H1 (cell line): ENCODE measurements at regions not wholly inside any gene's neighbourhood (a gene's known extent, or its start where the extent isn't known, plus 50 kb on each side); places are given as distances from the start of the nearest gene placed in this dataset.

Experiments
- CTCF ChIA-PET: fragments of 300-600 bp; sonication (Branson Sonifier 250); formaldehyde crosslinking; loops from one replicate; lab custom pipeline; 2021; ENCODE audit not compliant: partially characterized antibody; lab: Charles Lee
- POLR2A ChIA-PET: fragments of 300-600 bp; sonication (Branson Sonifier 250); formaldehyde crosslinking; loops from one replicate; lab custom pipeline; 2021; ENCODE audit warnings: inconsistent platforms; ENCODE audit not compliant: partially characterized antibody; lab: Charles Lee
- DNase-seq, 2 experiments: peaks; one replicate each; pipeline versions ENCODE4 v3.0.0 to v3.0.0-alpha.2; 2010 to 2022; ENCODE audit warnings: low spot score in 2 of 2, low read depth in 1 of 2, mixed read lengths in 1 of 2
- FAIRE-seq: peaks from 2 replicates; lab custom pipeline; 2011; peaks lifted over from hg19 to GRCh38; lab: Jason Lieb, UNC
- H2AFZ ChIP-seq: 2 replicates; pipeline ENCODE4 v1.8.1; 2012; ENCODE audit warnings: low read length, inconsistent platforms
- H2AK5ac ChIP-seq: 2 replicates; pipeline ENCODE4 v1.6.1; 2013; ENCODE audit warnings: low read depth, low read length
- H2BK120ac ChIP-seq: replicated peaks from 2 replicates; pipeline ENCODE3; 2013; ENCODE audit warnings: low read depth, low read length, inconsistent platforms
- H2BK12ac ChIP-seq: 2 replicates; pipeline ENCODE4 v1.6.1; 2013; ENCODE audit warnings: low read depth, low read length
- H2BK15ac ChIP-seq: 2 replicates; pipeline ENCODE4 v1.6.1; 2013; ENCODE audit warnings: low read length
- H2BK20ac ChIP-seq: 2 replicates; pipeline ENCODE4 v1.6.1; 2013; ENCODE audit warnings: low read length
- H2BK5ac ChIP-seq: 2 replicates; pipeline ENCODE4 v1.6.1; 2013; ENCODE audit warnings: low read depth, low read length
- H3K14ac ChIP-seq: 2 replicates; pipeline ENCODE4 v1.6.1; 2013; ENCODE audit warnings: inconsistent platforms; ENCODE audit not compliant: insufficient read length
- H3K18ac ChIP-seq: 2 replicates; pipeline ENCODE4 v1.6.1; 2013; ENCODE audit warnings: low read length; ENCODE audit errors: extremely low read depth
- H3K23ac ChIP-seq: 2 replicates; pipeline ENCODE4 v1.6.1; 2013; ENCODE audit warnings: inconsistent platforms; ENCODE audit not compliant: insufficient read length
- H3K23me2 ChIP-seq: 2 replicates; pipeline ENCODE4 v1.6.1; 2013; ENCODE audit warnings: low read depth, low read length
- H3K27ac ChIP-seq: 2 replicates; pipeline ENCODE4 v1.6.1; 2011; ENCODE audit warnings: low read depth, low read length, inconsistent platforms
- H3K27me3 ChIP-seq, 4 experiments: replicated peaks in 1 of 4; 1 replicate in 1 of 4; 2 replicates in 3 of 4; pipeline versions ENCODE4 v1.6.1 to v1.8.1; 2011 to 2013; ENCODE audit warnings: low read length in 3 of 4, mild to moderate bottlenecking in 3 of 4, inconsistent platforms in 2 of 4, mixed read lengths in 2 of 4, moderate library complexity in 1 of 4; ENCODE audit not compliant: control insufficient read depth in 3 of 4, insufficient read depth in 3 of 4; ENCODE audit errors: extremely low read depth in 1 of 4
- H3K36me3 ChIP-seq, 4 experiments: 2 replicates each; pipeline versions ENCODE4 v1.6.1 to v1.8.1; 2011 to 2013; ENCODE audit warnings: mild to moderate bottlenecking in 4 of 4, low read length in 3 of 4, moderate library complexity in 2 of 4, control low read depth in 1 of 4, inconsistent platforms in 1 of 4; ENCODE audit not compliant: insufficient read depth in 4 of 4, control insufficient read depth in 2 of 4
- H3K4ac ChIP-seq: replicated peaks from 2 replicates; pipeline ENCODE3; 2013; ENCODE audit warnings: low read length, low read depth, mixed read lengths, inconsistent platforms; ENCODE audit not compliant: insufficient read length
- H3K4me1 ChIP-seq, 4 experiments: replicated peaks in 1 of 4; 1 replicate in 1 of 4; 2 replicates in 3 of 4; pipeline versions ENCODE4 v1.6.1 to v1.8.1; 2011 to 2013; ENCODE audit warnings: low read length in 3 of 4, inconsistent platforms in 2 of 4, mixed read lengths in 1 of 4; ENCODE audit not compliant: insufficient read depth in 4 of 4, control insufficient read depth in 3 of 4
- H3K4me2 ChIP-seq, 2 experiments: 2 replicates each; pipeline versions ENCODE4 v1.6.1 to v1.8.1; 2011 to 2013; ENCODE audit warnings: low read depth in 2 of 2, low read length in 2 of 2, control low read depth in 1 of 2, inconsistent platforms in 1 of 2, mild to moderate bottlenecking in 1 of 2; ENCODE audit not compliant: insufficient read depth in 1 of 2
- H3K4me3 ChIP-seq, 4 experiments: fragments of 200-600, 300-600 bp in 1 of 4; sonication (generic), shearing (Covaris generic), sonication (Bioruptor Twin) in 1 of 4; 2 replicates each; pipeline versions ENCODE4 v1.5.1 to v1.8.1; 2011 to 2016; ENCODE audit warnings: low read length in 4 of 4, low read depth in 3 of 4, control low read depth in 2 of 4, inconsistent platforms in 2 of 4, mild to moderate bottlenecking in 2 of 4, mixed read lengths in 1 of 4, moderate library complexity in 1 of 4; ENCODE audit not compliant: insufficient read depth in 2 of 4; ENCODE audit errors: extremely low read depth in 1 of 4
- H3K56ac ChIP-seq: replicated peaks from 2 replicates; pipeline ENCODE3; 2013; ENCODE audit warnings: low read depth, mild to moderate bottlenecking, mixed read lengths, low read length, inconsistent platforms; ENCODE audit not compliant: insufficient read length
- H3K79me1 ChIP-seq: 2 replicates; pipeline ENCODE4 v1.6.1; 2013; ENCODE audit warnings: low read depth, low read length, control low read depth
- H3K79me2 ChIP-seq, 2 experiments: 2 replicates each; pipeline versions ENCODE4 v1.6.1 to v1.8.1; 2012 to 2013; ENCODE audit warnings: low read length in 2 of 2, mild to moderate bottlenecking in 2 of 2, inconsistent platforms in 1 of 2; ENCODE audit not compliant: insufficient read depth in 2 of 2, control insufficient read depth in 1 of 2
- H3K9ac ChIP-seq, 4 experiments: replicated peaks in 1 of 4; 1 replicate in 1 of 4; 2 replicates in 3 of 4; pipeline versions ENCODE4 v1.6.1 to v1.8.1; 2011 to 2013; ENCODE audit warnings: low read depth in 3 of 4, low read length in 3 of 4, control low read depth in 2 of 4, mild to moderate bottlenecking in 2 of 4, moderate library complexity in 2 of 4, inconsistent platforms in 1 of 4; ENCODE audit errors: extremely low read depth in 1 of 4
- H3K9me3 ChIP-seq, 2 experiments: 2 replicates each; pipeline versions ENCODE4 v1.6.1 to v1.8.1; 2012 to 2013; ENCODE audit warnings: mild to moderate bottlenecking in 2 of 2, moderate library complexity in 2 of 2, control low read depth in 1 of 2, inconsistent platforms in 1 of 2, low read depth in 1 of 2, low read length in 1 of 2, mixed read lengths in 1 of 2; ENCODE audit not compliant: insufficient read depth in 2 of 2
- H4K20me1 ChIP-seq, 2 experiments: replicated peaks in 1 of 2; 2 replicates each; pipeline versions ENCODE3 to v1.8.1; 2011 to 2013; ENCODE audit warnings: inconsistent platforms in 2 of 2, low read length in 2 of 2, mild to moderate bottlenecking in 1 of 2; ENCODE audit not compliant: insufficient read depth in 2 of 2, control insufficient read depth in 1 of 2
- H4K5ac ChIP-seq: 2 replicates; pipeline ENCODE4 v1.6.1; 2013; ENCODE audit warnings: low read length, low read depth, mixed read lengths, inconsistent platforms; ENCODE audit not compliant: insufficient read length
- H4K8ac ChIP-seq: 2 replicates; pipeline ENCODE4 v1.8.0; 2013; ENCODE audit warnings: mild to moderate bottlenecking, moderate library complexity, low read length, inconsistent platforms; ENCODE audit not compliant: insufficient read depth; ENCODE audit errors: extremely low read depth
- H4K91ac ChIP-seq: replicated peaks from 2 replicates; pipeline ENCODE3; 2013; ENCODE audit warnings: low read length, mixed read lengths, inconsistent platforms; ENCODE audit not compliant: insufficient read length
- ASH2L ChIP-seq: fragments of 200-600, 300-600 bp; sonication (generic); IDR thresholded peaks from one replicate; pipeline ENCODE4 v1.7.1; 2017; ENCODE audit warnings: low read length
- BRCA1 ChIP-seq: IDR thresholded peaks from 2 replicates; pipeline ENCODE4 v1.6.1; 2012; ENCODE audit warnings: low read depth, low read length, improper control_type of control experiment
- CHD2 ChIP-seq: IDR thresholded peaks from 2 replicates; pipeline ENCODE4 v1.6.1; 2012; ENCODE audit warnings: low read length, improper control_type of control experiment
- CTCF ChIP-seq, 3 experiments: IDR thresholded peaks; 1 replicate in 2 of 3; 2 replicates in 1 of 3; pipeline versions ENCODE4 v1.5.1 to v1.6.1; 2011; ENCODE audit warnings: low read length in 3 of 3, mild to moderate bottlenecking in 3 of 3, inconsistent platforms in 2 of 3, low read depth in 1 of 3, moderate library complexity in 1 of 3; ENCODE audit not compliant: insufficient read depth in 1 of 3; ENCODE audit errors: control extremely low read depth in 1 of 3
- POU5F1 ChIP-seq: IDR thresholded peaks from 2 replicates; pipeline ENCODE4 v1.6.1; 2011; ENCODE audit warnings: low read depth, mild to moderate bottlenecking, low read length, moderate library complexity
- TAF7 ChIP-seq: optimal IDR thresholded peaks from 2 replicates; pipeline ENCODE3; 2011; ENCODE audit warnings: low read depth, mild to moderate bottlenecking, inconsistent platforms, low read length, moderate library complexity, borderline replicate concordance
- YY1 ChIP-seq: IDR thresholded peaks from 2 replicates; pipeline ENCODE4 v1.6.1; 2011; ENCODE audit warnings: low read depth, mild to moderate bottlenecking, low read length
- WGBS, 2 experiments: shearing (Covaris generic) in 1 of 2; methylation state at CpG; one replicate each; pipeline versions ENCODE4 v1.1.6 to v1.1.7; 2013 to 2015; ENCODE audit warnings: low lambda C conversion rate in 2 of 2, mixed read lengths in 2 of 2, inconsistent platforms in 1 of 2, low coverage in 1 of 2, missing lambda C conversion rate in 1 of 2; ENCODE audit not compliant: insufficient replicate concordance in 2 of 2, insufficient coverage in 1 of 2, insufficient read length in 1 of 2; ENCODE audit errors: extremely low coverage in 1 of 2, missing lambda C conversion rate in 1 of 2; 5-methylcytosine and 5-hydroxymethylcytosine counted together
- TF ChIP-seq, protein P1 (sequence below): IDR thresholded peaks from 2 replicates; pipeline ENCODE4 v1.6.1; 2012; ENCODE audit warnings: inconsistent platforms
- TF ChIP-seq, protein P2 (sequence below): IDR thresholded peaks from 2 replicates; pipeline ENCODE4 v1.6.1; 2012; ENCODE audit warnings: low read length, inconsistent platforms

DNA sequence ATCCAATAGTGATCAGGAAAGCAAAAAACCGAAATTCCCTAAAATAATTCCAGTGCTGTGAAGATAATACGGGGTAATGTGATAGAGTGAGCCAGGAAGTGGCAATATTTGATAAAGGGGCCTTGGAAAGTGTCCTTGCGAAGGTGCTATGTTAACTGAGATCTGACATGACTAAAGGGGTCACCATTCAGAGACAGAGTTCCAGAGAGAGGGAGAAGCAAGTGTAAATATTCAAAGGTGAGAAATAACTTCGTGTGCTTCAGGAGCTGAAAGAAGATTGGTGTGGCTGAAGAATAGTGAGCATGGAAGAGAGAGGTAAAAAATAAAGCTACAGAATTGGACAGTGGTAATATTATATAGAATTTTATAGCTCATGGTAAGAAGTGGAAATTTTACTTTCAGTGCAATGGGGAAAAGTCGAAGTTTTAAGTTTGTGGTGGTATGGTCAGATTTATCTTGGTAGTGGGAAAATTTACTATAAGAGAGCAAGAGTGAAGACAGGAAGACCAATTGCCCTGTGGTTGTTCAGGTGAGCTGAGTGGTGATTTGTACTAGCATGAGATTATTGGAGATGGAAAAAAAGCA lies 164.5 kb downstream of the JRKL start:
- Histone ChIP-seq H4K91ac (no peak overlapping the region), H3K18ac (no peak overlapping the region), H3K79me1 (no peaks in the 10 kb centered on the region), H3K36me3 (no peaks in the 10 kb centered on the region), H2BK5ac (no peak overlapping the region), H3K27me3 (no peaks in the 10 kb centered on the region), H2BK20ac (no peak overlapping the region), H3K4ac (no peak overlapping the region), H3K56ac (no peak overlapping the region), H3K9ac (no peak overlapping the region), H4K5ac (no peak overlapping the region), H3K14ac (no peak overlapping the region), H3K9me3 (peaks cover 0 to 4% of the 10 kb centered on the region in 2 experiments; a peak in 1 of 4 replicates), H2BK15ac (no peak overlapping the region), H2AK5ac (no peak overlapping the region), H3K23ac (no peak overlapping the region), H2BK120ac (no peak overlapping the region), H2AFZ (no peak overlapping the region), H4K8ac (no peak overlapping the region), H4K20me1 (no peaks in the 10 kb centered on the region), H3K4me1 (no peaks in the 10 kb centered on the region), H3K23me2 (no peaks in the 10 kb centered on the region), H3K4me3 (no peak overlapping the region), H3K4me2 (no peak overlapping the region), H3K79me2 (no peaks in the 10 kb centered on the region), H3K27ac (no peak overlapping the region), H2BK12ac (no peak overlapping the region)
- 88 to 100% methylated on average over 1 to 5 of the region's 5 CpGs for WGBS, 2 experiments
- ChIA-PET POLR2A (no interaction called here), CTCF (interaction anchor here (0.9 to 1.3 kb wide), 3 partner anchors 24 to 90 kb away, joined by 3 read pairs; no protein-coding TSS in a partner anchor)
- FAIRE-seq, result no peak
- no peak for DNase-seq
- TF ChIP-seq, protein P1, sequence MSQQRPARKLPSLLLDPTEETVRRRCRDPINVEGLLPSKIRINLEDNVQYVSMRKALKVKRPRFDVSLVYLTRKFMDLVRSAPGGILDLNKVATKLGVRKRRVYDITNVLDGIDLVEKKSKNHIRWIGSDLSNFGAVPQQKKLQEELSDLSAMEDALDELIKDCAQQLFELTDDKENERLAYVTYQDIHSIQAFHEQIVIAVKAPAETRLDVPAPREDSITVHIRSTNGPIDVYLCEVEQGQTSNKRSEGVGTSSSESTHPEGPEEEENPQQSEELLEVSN, result no peak
- TF ChIP-seq, protein P2, sequence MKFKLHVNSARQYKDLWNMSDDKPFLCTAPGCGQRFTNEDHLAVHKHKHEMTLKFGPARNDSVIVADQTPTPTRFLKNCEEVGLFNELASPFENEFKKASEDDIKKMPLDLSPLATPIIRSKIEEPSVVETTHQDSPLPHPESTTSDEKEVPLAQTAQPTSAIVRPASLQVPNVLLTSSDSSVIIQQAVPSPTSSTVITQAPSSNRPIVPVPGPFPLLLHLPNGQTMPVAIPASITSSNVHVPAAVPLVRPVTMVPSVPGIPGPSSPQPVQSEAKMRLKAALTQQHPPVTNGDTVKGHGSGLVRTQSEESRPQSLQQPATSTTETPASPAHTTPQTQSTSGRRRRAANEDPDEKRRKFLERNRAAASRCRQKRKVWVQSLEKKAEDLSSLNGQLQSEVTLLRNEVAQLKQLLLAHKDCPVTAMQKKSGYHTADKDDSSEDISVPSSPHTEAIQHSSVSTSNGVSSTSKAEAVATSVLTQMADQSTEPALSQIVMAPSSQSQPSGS, result no peak
- TF ChIP-seq BRCA1, result no peak
- no peak for TF ChIP-seq CHD2
- no peak for TF ChIP-seq ASH2L
- no peak for TF ChIP-seq CTCF (IDR thresholded peaks at IDR 0.05; ENCODE audit: control extremely low read depth in 1 of 3, insufficient read depth in 1 of 3, low read depth in 1 of 3, low read length in 3 of 3)
- TF ChIP-seq TAF7, result no peak
- TF ChIP-seq POU5F1, result no peak
- TF ChIP-seq YY1, result no peak
